GM18873 (cell line): ENCODE measurements at regions not wholly inside any gene's neighbourhood (a gene's known extent, or its start where the extent isn't known, plus 50 kb on each side); places are given as distances from the start of the nearest gene placed in this dataset.

Source experiments
- ATAC-seq: cut with Tn5 transposase; IDR thresholded peaks from one replicate; pipeline ENCODE4 v1.9.1; 2021; ENCODE audit warnings: mild to moderate bottlenecking, moderate library complexity, moderate number of reproducible peaks; ENCODE audit not compliant: unreplicated experiment, low FRiP score

DNA sequence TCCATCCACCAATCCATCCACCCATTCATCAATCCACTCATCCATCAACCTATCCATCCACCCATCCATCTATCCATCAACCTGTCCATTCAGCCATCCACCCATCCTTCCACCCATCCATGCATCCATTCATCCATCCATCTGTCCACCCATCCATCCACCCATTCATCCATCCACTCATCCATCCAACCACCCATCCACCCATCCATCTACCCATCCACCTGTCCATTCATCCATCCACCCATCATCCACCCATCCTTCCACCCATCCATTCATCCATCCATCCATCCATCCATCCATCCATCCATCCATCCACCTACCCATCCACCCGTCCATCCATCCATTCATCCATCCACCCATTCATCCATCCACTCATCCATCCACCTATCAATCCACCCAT, 195.8 kb downstream of the NXNL2 start:
- no peak for ATAC-seq

DNA sequence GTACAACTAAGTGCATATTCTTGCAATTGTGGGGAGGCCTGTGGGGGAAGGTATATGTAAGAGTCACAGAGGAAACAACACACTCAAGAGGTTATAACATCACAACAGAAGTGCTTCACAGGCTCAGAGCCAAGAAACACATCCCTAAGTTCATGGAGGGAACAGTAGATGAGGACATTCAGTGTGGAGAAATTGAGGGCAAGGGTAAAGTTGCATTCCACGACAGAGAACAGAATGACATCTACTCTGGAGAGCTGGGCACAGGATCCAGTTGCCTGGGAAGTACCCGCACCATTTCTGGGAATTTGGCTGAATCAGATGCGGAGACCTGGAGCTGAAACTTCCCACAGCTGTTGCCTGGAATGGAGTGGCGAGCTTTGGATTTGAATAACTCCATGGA, 197.2 kb downstream of the NXNL2 start:
- ATAC-seq, result no peak

DNA sequence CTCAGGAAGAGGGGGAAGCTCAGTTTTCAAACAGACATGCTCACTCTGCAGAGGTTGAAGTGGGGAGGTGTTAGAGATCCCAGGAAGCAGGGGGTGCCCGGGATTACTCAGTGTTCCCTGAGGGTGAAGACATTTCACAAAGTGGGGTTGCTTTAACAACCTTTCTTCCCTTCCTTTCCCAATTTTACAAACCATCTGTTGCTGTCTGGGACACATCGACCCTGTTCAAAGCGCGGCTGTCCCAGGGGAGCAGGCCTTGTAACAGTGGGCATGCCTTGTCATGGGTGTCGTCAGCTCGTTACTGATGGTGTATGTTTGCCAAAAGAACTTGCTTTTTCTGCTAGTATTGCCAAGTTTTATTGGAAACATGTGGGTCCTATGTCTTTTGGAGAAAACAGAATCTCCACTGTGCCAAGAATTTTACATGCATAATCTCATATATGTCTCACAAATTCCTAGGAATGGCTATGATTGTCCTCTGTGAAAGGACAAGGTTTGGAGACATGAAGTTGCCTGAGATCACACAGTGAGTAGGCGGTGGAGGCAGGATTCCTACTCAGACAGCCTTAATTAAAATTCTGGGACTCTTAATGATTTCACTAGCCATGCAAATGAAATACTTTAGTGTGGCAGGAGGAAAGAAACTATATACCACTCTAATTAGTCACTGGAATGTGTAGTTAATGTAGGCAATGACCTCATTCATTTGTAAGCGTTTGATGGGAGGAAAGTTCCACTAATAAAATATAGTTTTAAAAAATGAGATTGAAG, 198.9 kb downstream of the NXNL2 start:
- ATAC-seq, result no peak

DNA sequence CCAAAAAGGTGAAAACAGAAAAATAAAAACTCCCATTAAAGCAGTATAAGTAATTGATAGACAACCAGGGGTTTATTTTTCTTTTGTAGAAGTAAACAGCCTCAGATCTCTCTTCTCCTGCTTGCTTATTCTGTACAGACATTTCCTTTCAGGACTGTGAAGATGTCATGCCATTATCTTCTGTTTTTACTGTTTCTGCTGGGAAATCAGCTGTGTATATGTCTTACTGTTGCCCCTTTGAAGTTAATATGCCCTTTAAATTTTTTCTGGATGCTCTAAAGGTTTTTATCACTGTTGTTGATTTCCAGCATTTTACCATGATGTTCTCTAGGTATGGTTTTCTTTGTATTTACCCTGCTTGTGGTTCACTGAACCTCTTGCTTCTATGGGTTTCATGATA, 199.5 kb downstream of the NXNL2 start:
- no peak for ATAC-seq

DNA sequence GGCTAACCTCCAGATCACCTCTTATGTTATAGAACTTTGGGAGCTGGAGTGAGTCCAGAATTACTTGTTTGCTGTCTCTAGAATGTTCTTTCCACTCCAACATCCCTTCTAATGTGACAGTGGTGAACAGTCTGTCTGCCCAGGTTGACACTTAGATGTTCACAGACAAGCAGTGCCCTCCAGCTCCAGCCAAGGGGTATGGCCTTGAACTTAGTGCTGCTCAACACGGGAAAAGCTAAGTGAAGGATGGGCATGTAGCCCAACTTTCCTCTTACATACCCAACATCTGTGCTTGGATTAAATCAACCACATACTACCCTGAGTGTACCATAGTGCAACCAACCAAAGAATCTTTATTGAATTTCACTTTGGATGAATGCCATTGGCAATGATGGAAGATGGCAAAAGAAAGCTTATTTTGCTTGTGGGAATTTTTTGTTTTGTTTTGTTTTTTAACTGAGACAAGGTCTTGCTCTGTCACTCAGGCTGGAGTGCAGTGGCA, 201.2 kb downstream of the NXNL2 start:
- no peak for ATAC-seq

DNA sequence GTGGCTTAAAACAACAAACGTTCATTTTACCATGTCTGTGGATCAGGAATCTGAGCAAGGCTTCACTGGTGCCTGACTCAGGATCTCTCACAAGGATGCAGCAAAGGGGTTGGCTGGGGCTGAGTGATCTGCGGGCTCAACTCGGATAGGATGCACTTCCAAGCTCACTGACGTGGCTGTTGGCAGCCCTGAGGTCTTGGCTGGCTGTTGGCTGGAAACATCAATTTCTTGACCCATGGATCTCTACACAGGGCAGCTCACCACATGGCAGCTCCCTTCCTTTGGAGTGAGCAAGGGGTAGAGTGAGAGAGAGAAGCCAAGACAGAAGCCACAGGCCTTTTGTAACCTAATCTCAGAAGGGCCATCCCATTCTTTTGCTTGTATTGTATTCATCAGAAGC, 202.1 kb downstream of the NXNL2 start:
- ATAC-seq, result no peak

DNA sequence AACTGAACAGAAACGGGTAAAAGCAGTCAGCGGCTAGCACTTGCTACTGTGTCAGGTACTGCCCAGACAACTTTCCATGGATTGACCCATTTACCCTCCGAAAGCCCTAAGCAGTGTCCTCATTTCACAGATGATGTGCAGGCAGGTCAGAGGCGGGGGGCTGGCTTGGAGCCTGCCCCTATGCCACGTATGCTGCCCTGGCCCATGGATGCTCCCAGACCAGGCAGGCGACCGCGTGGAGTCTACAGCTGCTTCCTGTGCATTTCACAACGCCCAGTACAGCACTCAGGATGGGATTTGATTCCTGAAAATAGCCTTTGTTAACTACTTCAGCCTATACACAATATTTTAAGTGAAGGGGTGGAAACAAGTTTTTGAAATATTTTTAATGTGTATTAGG, 202.9 kb downstream of the NXNL2 start:
- ATAC-seq, result no peak

DNA sequence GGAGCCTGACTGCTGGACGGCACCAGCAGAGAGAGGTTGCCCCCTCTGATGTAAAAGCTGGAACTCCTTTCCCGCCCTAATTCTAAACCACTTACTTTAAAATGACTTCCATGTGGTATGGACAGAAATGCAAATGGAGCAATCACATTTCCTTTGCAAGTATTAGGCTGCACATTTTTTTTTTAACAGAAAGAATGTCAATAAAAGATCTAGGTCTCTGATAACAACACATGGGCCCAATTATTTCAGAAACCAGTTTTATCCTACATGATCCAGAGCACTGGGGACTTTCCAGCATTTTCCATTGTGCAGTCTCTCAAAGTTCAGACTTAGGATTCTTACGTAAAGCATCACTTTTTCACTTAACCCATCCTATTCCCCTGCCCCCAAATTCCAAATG, 203.7 kb downstream of the NXNL2 start:
- no peak for ATAC-seq

DNA sequence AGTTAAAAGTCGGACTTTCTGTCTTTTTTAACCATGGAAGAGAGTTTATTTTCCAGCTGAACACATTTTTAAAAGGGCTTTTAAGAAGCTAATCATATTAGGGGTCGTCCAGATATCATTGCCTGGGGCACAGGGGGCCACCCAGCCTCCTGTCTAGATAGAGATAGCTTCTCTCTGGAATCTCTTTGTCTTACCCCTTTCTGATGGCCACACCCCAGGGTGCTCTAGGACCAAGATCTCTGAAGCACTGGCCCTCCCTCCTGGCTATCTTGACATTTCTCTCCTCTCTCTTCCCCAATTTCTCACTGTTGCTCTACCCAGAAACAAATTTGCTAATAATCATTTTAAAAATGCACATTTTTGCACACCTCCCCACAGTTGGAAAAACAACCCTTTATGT, 204.4 kb downstream of the NXNL2 start:
- ATAC-seq, result no peak

DNA sequence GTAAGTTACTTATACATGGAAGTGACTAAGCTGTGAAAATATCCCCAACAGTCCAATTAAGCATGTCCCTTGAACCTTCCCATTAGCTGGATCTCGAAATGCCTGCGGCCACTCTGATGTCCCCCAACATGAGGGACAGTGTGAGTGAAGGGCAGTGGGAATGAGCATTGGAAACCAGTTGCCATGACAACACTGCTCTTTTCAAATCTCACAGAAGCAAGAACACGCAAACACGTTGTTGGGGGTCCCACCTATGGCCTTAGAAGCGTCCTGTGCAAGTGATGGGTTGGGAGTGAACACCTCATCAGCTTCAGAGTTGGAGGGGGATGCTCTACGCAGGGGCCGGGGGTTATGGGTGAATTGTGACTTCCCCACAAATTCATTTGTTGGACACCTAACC, 205.9 kb downstream of the NXNL2 start:
- no peak for ATAC-seq

DNA sequence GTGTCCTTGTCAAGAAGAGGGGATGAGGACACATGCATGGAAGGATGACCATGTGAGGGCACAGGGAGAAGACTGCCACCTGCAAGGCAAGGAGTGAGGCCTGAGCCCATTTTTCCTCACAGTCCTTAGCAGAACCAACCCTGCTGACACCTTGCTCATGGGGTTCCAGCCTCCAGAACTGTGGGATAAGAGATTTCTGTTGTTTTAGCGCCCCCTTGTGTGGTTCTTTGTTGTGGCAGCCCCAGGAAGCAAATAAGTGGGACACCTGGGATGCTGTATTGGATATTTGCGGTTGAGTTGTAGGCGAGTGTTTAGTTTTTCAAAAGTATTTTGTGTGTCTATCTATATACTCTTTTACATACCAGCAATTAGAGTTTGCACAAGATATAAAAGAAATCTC, 206.4 kb downstream of the NXNL2 start:
- no peak for ATAC-seq

DNA sequence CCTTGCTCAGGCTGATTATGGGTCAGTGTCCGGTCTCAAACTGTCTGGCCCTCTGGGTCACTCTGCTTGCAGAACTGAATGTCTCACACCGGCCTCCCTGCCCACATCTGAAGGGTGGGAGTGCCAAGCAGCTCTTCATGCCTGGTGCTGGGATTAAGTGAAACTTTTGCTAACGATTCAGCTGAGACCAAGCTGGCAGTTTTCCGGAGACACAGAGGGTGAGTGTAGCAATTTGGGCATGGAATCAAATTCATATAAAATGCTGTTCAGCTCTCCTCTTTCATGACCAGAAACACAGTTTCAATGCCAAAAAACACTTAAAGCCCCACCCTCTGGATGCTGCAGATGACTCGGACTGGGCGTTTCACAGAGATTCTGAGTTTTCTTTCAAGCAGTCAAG, 207.5 kb downstream of the NXNL2 start:
- ATAC-seq, result no peak

DNA sequence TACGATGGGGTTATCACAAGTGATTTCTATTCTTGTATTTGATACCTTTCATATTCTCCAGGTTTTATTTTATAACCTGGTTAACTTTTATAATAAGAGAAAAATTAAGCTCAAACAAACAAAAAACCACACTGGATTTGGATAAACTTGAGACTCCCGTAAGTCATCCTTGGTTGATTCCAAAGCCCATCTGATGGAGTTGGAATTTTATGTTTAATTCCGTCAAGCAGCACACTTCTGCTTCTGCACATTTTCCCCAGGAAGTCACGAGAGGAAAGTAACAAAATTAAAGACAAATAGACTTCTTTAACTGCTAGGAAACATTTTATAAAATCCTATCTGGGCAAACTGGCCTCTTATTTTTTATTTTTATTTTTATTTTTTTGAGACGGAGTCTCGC, 207.9 kb downstream of the NXNL2 start:
- no peak for ATAC-seq

DNA sequence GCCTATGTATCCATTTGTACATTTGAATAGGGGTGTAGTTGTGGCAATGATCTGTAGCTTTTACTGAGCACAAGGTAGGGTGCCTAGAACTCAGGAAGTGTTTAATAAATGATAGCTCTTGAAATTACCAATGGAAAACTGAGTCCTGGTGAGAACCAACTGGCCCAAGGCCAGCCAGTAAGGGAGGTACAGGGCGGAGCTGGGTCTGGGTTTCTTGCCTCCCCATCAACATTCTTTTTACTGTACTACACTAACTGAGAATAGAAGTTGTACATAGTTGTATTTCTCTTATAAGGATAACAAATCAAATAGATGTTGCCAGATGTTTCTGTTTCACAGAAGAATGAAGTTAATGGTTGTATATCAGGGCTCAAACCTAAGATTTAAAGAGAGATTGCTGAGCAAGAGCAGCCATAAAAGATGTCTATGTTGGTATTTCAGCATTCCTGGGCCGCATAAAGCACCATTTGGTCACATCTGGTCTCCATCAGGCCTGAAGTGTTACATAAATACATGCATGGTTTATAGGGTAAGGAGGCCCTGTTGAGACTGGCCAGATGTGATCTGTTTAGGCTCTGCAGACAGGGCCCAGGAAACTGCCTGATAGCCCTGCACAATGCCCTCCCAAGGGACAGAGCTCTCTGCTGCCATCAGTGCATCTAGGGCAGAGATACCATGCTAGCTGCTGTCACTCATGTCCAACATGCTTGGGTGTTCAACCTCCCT, 210.5 kb downstream of the NXNL2 start:
- ATAC-seq, result no peak

DNA sequence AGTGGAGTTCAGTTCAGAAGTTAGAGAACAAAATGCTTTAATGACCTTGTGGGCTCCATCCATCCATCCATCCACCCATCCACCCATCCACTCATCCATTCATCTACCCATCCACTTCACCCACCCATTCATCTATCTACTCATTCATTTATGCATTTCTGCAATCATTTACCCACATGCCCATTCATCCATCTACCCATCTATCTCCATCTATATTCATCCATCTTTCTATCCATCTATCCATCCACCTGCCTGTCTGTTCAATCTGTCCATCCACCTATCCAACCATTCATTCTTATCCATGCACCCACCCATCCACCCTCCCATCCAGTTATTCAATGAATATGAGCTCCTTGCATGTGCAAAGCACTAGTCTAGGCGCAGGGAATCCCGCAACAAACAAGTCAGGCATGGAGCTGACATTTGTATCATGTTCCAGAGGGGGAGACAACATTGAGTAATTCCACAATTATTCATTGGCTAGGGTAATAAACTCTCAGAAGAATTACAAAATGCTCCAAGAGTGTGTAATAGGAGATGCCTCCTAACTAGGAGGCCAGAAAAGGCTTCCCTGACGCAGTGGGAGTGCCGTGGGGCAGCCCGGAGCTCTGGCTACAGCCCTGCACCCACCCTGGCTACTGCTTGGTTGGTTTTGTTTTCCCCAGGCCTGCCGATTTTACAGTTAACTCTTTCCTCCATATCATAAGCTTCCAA, 211.2 kb downstream of the NXNL2 start:
- no peak for ATAC-seq

DNA sequence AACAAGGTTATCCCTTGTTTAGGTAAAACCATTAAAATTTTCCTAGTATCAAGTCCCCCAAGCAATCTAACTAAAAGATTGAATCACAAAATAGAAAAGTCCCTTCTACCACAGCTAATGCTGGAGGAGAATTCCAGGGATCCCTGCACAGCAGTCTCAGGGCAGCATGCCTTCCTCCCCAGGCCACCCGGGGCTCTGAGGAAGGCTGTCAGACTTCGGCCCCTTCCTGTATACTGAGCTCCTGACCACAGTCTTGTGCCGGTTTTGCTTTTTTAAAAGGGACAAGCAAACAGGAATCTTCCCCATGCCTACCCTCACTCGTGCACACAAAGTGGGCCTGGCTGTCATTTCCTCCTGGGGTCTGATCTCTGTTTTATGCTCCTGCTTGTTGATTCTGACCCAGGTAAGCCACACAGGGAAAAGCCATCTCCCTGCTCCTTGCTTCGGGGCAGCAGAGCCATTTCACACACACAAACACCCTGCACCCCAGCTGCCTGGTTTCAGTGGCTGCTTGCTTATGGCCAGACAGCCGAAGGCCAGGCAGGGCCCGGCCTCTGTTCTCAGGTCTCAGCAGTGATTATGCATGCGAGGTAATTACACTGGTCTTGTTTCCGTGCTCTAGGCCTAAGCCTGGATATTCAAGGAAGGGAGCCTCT, 211.9 kb downstream of the NXNL2 start:
- no peak for ATAC-seq

DNA sequence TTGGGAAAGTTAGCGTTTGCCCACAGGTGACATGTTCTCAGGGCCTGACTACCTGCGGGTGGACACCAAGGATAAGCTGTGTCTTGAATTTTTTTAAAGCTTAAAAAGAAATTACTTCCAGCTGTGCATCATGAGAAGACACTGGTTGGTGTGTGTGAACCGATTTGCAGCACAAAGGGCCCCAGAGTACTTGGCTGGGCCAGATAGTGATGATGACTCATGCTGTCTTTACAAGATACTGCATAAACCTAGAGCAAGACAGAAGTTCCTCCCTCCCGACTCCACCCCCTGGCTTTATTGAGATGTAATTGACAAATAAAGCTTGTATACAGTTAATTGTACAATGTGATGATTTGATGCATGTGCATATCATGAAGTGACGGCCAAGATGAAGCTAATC, 212.8 kb downstream of the NXNL2 start:
- no peak for ATAC-seq

DNA sequence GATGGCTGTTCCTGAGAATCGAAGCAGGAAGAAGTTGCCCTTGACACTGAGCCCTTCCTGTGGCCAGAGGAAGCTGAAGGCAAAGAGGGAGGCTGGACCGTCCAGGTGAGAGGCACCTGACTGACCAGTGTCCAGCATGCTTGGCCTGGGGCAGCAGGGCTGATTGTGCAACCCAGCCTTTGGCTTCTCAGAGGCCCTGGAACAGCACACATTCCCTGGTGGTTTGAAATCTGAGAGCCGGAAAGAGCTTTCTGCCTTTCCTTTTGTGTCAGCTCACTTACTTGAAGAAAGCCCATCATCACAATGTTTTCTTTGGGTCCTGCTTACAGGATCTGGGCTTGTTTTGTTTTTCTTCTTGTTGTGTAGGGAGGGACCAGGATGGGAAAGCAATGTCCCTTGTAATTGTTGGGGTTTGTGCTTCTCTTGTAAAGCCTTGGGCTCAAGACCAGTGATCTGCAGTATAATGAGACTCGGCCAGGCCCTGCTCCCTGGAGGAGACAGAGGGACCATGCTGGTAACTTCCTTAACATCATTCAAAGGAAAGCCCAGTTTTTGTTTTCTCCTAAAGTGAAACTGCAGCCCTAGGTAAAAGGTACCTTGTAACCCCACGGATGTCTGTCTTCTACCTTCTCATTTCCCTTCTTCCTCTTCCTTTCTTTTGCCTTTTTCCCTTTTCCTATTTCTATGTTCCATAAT, 213.7 kb downstream of the NXNL2 start:
- ATAC-seq, result no peak

DNA sequence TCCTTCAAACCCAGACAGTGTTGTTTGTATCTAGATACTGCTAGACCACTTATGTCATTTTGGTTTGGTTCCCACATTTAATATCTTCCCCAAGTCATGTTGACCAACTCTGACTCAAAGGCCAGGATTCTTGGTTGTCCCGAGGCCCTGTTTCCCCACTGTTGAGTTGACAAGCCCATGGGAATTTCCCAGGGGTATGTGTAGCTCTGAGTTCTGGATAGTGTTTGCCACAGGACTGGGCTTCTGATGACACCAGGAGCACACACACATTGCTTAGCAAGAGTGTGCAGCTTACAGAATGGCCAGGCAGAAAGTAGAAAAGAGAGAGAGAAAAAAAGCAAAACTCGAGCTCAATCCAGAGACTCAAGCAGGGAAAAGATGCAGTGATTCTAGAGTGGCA, 214.4 kb downstream of the NXNL2 start:
- ATAC-seq, result no peak

DNA sequence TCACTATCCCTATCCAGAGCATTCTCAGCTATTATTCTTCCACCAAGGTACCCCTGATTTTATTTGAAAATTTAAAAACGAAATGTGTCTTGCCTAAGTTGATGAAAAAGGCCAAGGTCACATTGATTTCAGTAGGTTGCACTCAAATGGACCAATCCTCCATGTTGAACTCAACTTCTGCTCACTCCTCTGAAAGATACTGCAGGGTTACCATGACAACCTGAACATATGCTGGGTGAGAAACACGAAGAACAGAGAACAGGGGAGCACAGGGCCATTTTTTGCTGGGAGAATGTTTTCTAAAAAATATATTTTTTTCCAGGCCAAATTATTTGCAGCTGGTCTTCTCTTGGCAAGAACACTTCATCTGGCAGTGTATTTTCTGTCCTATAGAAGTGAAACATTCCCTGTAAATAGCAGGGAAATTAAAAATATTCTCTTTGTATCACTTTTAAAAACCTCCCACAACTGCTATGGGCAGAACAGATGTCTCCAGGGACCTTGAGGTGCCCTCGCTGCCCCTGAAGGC, 215.9 kb downstream of the NXNL2 start:
- no peak for ATAC-seq
